HG03108 (cell line): ENCODE measurements at regions not wholly inside any gene's neighbourhood (a gene's known extent, or its start where the extent isn't known, plus 50 kb on each side); places are given as distances from the start of the nearest gene placed in this dataset.

Source experiments
- ATAC-seq: cut with Tn5 transposase; IDR thresholded peaks from one replicate; pipeline ENCODE4 v1.9.1; 2021; ENCODE audit warnings: moderate library complexity; ENCODE audit not compliant: unreplicated experiment

- ATAC-seq: peak; percentile 84
Measured at GRCh38 chr2:39513641-39514094, 76.6 kb upstream of the MAP4K3 start.

DNA sequence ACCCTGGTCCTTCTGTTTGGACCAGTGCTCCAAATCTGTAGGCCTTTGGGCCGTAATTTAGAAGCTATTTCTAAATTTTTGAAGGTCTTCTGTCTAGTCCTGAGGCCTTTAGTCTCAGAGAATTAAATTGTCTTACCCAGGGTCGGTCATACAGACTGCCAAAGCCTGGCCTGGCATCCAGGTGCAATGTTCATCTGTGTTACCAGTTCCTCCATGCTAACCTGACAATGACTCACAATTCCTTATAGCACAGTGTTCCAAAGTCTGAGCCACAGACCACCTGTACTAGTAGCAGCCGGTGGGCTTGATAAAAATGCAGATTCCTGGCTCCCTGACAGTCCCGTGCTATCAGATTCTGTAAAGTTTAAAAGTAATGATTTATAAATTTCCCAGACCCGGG is 77.7 kb upstream of the MAP4K3 start:
- ATAC-seq: no peak

DNA sequence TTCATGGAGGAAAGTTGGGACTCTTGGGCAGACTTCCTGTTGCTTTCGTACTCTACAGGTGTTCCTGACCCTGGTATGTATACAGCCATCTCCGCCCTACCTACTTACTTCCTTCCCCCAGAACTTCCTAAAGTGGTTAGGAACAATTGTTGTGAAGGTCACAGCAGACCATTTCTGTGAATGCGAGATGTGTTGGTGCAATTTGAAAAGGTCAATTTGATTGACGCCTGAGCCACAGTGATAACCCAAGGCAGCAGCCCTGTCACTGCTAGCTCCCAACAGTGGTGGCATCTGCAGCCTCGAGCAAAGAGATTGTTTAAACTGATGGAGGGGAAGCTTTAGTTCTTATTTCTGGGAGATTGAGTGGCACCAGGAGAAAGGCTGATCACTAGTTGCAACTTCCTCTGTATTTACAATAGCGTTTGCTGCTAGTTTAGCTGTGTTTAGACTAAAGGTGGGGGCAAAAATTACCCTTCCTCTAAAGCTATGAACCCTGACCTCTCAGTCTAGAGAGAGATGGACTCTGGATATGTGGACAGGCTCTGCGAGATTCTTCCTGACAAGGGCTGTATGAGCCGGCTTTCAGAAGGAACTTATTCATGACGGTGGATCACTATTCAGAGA is 78.3 kb upstream of the MAP4K3 start:
- ATAC-seq: no peak

GRCh38 chr2:39515897-39516346 is 78.8 kb upstream of the MAP4K3 start:
- no peak for ATAC-seq

GRCh38 chr2:39516347-39517101 is 79.4 kb upstream of the MAP4K3 start:
- no peak for ATAC-seq

DNA sequence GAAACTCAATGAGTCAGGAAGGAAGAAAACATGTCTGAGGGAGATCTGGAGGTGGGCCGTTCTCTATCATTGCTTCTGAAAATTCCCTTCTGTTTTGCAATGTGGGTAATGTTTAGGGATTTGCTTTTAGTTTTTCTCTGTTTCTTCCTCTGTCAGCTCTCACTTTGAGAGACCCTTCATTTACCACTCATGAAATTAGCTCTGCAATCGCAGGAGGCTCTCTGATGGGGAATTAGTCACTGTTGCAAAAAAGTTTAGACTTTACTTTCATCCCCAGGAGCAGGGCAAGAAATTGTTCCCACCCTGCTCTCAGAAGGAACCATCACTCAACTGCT is 80.0 kb upstream of the MAP4K3 start:
- no peak for ATAC-seq

DNA sequence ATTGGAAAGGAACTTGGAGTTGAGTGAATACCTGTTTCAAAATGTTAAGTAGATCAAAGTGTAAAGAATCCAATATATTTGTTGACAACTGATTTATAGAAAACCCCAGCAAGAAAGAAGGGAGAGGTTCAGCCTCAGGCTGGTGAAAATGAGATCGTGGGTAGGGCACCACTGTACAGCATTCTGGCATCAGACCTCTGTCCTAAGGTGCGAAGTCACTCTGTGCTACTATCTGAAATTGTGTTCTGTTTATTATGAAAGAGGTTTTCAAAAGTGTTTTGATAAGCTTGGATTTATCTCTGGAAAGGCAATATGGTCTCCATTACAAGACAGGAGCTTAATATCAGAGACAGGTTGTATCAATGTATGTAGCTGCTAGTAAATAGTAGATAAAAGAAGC is 80.5 kb upstream of the MAP4K3 start:
- ATAC-seq: no peak

GRCh38 chr2:39519886-39520285 is 82.8 kb upstream of the MAP4K3 start:
- ATAC-seq: no peak

- ATAC-seq: no peak
Measured at GRCh38 chr2:39521876-39522517, 84.9 kb upstream of the MAP4K3 start.

GRCh38 chr2:39522518-39522877 is 85.4 kb upstream of the MAP4K3 start:
- ATAC-seq: no peak

GRCh38 chr2:39523308-39524044 is 86.4 kb upstream of the MAP4K3 start:
- ATAC-seq: no peak

GRCh38 chr2:39524061-39524460 is 87.0 kb upstream of the MAP4K3 start:
- no peak for ATAC-seq

- no peak for ATAC-seq
Measured at GRCh38 chr2:39524756-39525635, 87.9 kb upstream of the MAP4K3 start.

GRCh38 chr2:39525636-39526412 is 88.7 kb upstream of the MAP4K3 start:
- ATAC-seq: no peak

DNA sequence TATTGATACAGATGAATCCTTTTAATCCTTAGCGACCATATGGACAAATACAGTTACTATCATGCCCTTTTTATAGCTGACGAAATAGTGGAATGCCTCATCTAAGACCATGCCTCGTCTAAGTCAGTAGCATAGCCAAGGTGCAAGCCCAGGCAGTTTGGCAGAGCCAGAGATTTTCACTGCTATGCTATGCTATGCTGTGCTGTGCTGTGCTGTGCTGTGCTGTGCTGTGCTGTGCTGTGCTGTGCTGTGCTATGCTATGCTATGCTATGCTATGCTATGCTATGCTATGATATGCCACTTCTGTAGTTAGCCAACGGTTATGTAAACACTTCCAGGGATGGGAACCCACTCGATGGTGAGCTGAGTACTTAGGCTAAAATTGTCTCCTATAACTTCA is 91.6 kb upstream of the MAP4K3 start:
- no peak for ATAC-seq

GRCh38 chr2:39529836-39530235 is 92.8 kb upstream of the MAP4K3 start:
- ATAC-seq: no peak

GRCh38 chr2:39530411-39530866 is 93.4 kb upstream of the MAP4K3 start:
- no peak for ATAC-seq

DNA sequence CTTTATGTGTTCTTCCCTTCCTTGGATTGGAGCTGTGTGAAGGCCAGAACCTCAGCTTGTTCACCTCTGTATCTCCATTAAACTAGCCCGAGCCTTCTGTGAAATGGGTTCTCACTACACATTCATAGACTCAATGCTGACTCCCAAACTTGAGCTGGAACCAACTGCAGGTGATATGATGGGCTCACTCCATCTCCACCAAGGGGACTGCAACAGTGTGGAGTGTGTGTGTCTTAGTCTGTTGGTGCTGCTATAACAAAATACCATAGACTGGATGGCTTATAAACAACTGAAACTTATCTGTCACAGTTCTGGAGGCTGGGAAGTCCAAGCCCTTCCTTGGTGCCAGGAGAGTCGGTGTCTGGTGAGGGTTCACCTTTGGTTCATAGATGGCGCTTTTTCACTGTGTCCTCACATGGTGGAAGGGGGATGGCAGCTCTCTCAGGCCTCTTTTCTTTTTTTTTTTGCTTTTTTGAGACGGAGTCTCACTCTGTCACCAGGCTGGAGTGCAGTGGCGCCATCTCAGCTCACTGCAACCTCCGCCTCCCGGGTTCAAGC is 94.2 kb upstream of the MAP4K3 start:
- ATAC-seq: no peak

DNA sequence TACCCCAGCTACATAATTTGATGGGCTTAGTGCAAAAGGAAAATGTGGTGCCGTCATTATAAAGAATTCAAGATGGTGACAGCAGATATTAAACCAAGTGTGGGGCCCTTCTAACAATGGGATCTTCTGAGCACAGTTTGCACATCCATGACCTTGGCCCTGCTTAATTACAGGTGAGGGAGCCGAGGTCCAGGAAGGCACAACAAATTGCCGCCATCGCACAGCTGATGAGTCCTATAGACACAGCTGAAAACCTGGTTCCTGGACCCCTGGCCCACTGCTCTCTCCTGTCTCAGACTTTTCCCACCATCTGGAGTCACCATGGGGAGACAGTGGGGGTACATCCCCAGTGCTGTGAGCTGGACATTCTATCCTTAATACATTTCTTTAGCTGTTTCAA is 95.8 kb upstream of the MAP4K3 start:
- no peak for ATAC-seq
